Gastroesophageal sphincter (tissue), 2 donors: ENCODE measurements at regions not wholly inside any gene's neighbourhood (a gene's known extent, or its start where the extent isn't known, plus 50 kb on each side); places are given as distances from the start of the nearest gene placed in this dataset.

Experiments used
- POLR2A ChIP-seq, 2 donors: fragments of 450-650 bp; IDR thresholded peaks; one replicate each; pipeline ENCODE4 v1.6.1; 2017; ENCODE audit warnings: antibody characterized with exemption in 2 of 2, mild to moderate bottlenecking in 2 of 2, moderate library complexity in 1 of 2
- POLR2AphosphoS5 ChIP-seq: sonication (generic); formaldehyde crosslinking; IDR thresholded peaks from one replicate; pipeline ENCODE4 v1.6.1; 2017; ENCODE audit warnings: antibody characterized with exemption

GRCh38 chr2:2810504-2810903 lies 479.4 kb upstream of the MYT1L start:
- TF ChIP-seq POLR2A (IDR thresholded peaks at IDR 0.05) (no peak), POLR2AphosphoS5 (no peak)
